Epithelial cell of esophagus (primary cell): ENCODE measurements at regions not wholly inside any gene's neighbourhood (a gene's known extent, or its start where the extent isn't known, plus 50 kb on each side); places are given as distances from the start of the nearest gene placed in this dataset.
"Not testable (repeated sequence)": the region's sequence is repeated elsewhere in the genome, so short reads cannot be mapped to it uniquely, and the experiment has no call there.

ENCODE experiments used
- DNase-seq: peaks from one replicate; pipeline ENCODE4 v3.0.0; 2010; ENCODE audit warnings: low read depth
- H3K4me3 ChIP-seq: 2 replicates; pipeline ENCODE4 v1.5.1; 2011; ENCODE audit warnings: mild to moderate bottlenecking, low read length, control low read depth
- TF ChIP-seq, protein P1 (sequence below): IDR thresholded peaks from 2 replicates; pipeline ENCODE4 v1.5.1; 2011; ENCODE audit warnings: low read depth, mild to moderate bottlenecking, low read length, control low read depth, inconsistent platforms; ENCODE audit not compliant: insufficient read depth; ENCODE audit errors: missing control alignments

DNA sequence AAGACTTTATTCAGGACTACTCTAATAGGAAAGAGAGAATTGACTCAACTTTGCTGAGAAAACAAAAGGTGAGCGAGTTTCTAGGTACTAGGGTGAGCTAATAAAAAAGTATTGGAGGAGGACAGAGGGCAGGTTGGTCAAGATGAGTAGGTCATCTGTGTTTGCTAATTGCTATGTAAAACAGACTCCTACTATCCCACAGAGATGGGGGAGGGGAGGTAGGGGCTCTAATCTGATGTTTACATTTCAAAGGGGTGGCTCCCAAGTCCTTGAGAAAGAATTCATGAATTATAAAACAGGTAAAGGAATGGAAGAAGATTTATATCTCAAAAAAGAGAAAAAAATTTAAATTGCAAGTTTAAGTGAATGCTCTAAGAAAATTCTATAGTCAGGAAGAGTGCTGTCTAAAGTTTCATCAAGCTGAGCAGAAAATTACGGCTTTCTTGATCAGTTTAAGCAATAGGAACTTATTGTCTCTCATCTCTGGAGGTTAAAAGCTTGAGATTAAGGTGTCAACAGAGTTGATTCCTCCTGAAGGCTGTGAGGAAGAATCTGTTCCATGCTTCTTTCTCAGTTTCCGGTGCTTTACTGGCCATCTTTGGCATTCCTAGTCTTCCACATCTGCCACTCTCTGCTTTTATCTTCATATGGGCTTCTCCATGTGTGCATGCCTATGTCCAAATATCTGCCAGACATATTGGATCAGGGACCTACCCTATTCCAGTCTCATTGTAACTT, 790.3 kb downstream of the SLITRK5 start:
- no peak overlapping the region for H3K4me3 ChIP-seq
- DNase-seq, result no peak
- TF ChIP-seq, protein P1, sequence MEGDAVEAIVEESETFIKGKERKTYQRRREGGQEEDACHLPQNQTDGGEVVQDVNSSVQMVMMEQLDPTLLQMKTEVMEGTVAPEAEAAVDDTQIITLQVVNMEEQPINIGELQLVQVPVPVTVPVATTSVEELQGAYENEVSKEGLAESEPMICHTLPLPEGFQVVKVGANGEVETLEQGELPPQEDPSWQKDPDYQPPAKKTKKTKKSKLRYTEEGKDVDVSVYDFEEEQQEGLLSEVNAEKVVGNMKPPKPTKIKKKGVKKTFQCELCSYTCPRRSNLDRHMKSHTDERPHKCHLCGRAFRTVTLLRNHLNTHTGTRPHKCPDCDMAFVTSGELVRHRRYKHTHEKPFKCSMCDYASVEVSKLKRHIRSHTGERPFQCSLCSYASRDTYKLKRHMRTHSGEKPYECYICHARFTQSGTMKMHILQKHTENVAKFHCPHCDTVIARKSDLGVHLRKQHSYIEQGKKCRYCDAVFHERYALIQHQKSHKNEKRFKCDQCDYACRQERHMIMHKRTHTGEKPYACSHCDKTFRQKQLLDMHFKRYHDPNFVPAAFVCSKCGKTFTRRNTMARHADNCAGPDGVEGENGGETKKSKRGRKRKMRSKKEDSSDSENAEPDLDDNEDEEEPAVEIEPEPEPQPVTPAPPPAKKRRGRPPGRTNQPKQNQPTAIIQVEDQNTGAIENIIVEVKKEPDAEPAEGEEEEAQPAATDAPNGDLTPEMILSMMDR, result no peak

GRCh38 chr13:88464851-88465250, 793.7 kb downstream of the SLITRK5 start:
- TF ChIP-seq, protein P1, result no peak
- no peak for DNase-seq
- H3K4me3 ChIP-seq, result no peak overlapping the region

DNA sequence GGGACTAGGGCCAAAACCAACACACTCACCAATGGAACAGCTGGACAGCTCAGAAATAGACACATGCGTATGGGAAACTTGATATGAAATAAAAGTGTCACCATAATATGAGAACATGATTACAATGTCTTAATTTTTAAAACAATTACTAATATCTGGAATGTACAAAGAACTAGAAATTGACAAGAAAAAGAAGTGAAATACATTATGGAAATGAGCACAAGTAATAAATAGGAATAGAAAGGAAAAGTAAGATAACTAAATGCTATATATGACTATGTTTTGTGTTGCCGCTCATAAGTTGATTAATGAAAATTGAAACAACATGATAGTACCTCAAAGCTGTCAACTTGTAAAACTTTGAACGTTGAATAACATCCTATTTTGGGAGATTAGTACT, 801.1 kb downstream of the SLITRK5 start:
- TF ChIP-seq, protein P1, result no peak
- H3K4me3 ChIP-seq, result no peak overlapping the region
- DNase-seq, result no peak

DNA sequence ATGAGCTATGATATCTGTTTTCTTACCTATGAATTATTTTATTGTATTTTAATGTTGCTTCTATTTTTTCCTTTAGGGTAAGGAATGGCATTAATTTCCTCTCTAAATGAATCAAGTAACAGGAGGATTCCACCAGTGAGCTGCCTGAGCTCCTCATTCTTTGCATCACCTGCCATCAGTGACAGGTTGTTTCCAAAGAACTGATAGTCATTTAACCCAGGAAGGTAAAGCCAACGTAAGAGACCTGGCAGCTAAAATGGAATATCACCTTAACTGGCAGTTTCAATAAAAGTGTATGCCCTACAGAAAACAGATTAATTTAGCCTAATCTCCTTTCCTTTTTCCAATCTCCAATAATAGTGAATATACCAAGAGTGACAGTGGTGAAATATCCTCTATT, 812.0 kb downstream of the SLITRK5 start:
- H3K4me3 ChIP-seq, result no peak overlapping the region
- TF ChIP-seq, protein P1, result no peak
- DNase-seq, result no peak

DNA sequence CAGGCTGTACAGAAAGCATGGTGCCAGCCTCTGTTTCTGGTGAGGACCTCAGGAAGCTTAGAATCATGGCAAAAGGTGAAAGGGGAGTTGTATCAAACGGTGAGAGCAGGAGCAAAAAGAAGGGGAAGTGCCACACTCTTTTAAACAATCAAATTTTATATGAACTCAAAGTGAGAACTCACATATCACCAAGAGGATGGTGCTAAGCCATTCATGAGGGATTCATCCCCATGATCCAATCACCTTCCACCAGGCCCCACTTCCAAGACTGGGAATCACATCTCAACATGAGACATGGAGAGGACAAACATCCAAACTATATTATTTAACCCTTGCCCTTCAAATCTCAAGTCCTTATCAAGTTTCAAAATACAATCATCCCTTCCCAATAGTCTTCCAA, 836.7 kb downstream of the SLITRK5 start:
- DNase-seq, result no peak
- TF ChIP-seq, protein P1, result no peak
- H3K4me3 ChIP-seq, result no peak overlapping the region

DNA sequence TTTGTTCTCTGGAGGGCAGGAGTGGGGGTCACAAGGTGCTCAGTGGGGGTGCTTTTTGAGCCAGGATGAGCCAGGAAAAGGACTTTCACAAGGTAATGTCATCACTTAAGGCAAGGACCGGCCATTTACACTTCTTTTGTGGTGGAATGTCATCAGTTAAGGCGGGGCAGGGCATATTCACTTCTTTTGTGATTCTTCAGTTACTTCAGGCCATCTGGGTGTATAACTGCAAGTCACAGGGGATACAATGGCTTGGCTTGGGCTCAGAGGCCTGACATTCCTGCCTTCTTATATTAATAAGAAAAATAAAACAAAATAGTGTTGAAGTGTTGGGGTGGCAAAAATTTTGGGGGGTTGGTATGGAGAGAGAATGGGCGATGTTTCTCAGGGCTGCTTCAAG, 841.8 kb downstream of the SLITRK5 start:
- H3K4me3 ChIP-seq, DNase-seq: not testable (repeated sequence)

- DNase-seq, result no peak
- no peak overlapping the region for H3K4me3 ChIP-seq
- TF ChIP-seq, protein P1, result no peak
Measured at GRCh38 chr13:88526186-88526852, 855.1 kb downstream of the SLITRK5 start.
